VCaP (cell line): ENCODE measurements at regions not wholly inside any gene's neighbourhood (a gene's known extent, or its start where the extent isn't known, plus 50 kb on each side); places are given as distances from the start of the nearest gene placed in this dataset.
A peak's percentile ranks its signal among the peaks of the same experiment; 100 is the strongest.

Source experiments
- H3K27ac ChIP-seq: fragments of 450-650 bp; 2 replicates; pipeline ENCODE4 v1.5.1; 2017
- CTCF ChIP-seq: fragments of 450-650 bp; conservative IDR thresholded peaks from 2 replicates; pipeline ENCODE4 v1.5.1; 2017; ENCODE audit warnings: mild to moderate bottlenecking, moderate library complexity

GRCh38 chr5:2373631-2374030, 377.8 kb downstream of the IRX2 start:
- TF ChIP-seq CTCF = no peak
- H3K27ac ChIP-seq = no peak overlapping the region

- TF ChIP-seq CTCF = no peak
- H3K27ac ChIP-seq = no peak overlapping the region
Observed at GRCh38 chr5:2371419-2371710, 380.1 kb downstream of the IRX2 start.

GRCh38 chr5:2370626-2371418, 380.7 kb downstream of the IRX2 start:
- TF ChIP-seq CTCF = no peak
- H3K27ac ChIP-seq = no peak overlapping the region; the same call in 1 of the 2 replicates

- peak overlapping the region; percentile 35; the same call in 1 of the 2 replicates for H3K27ac ChIP-seq
- no peak for TF ChIP-seq CTCF
Observed at GRCh38 chr5:2369178-2369577, 382.3 kb downstream of the IRX2 start.

GRCh38 chr5:2366816-2367215, 384.7 kb downstream of the IRX2 start:
- TF ChIP-seq CTCF = no peak
- H3K27ac ChIP-seq = no peak overlapping the region

GRCh38 chr5:2357309-2357708, 394.2 kb downstream of the IRX2 start:
- no peak for TF ChIP-seq CTCF
- H3K27ac ChIP-seq = 0 out of 2 replicates have a peak overlapping the region, but pooled peaks have one; percentile 11

- H3K27ac ChIP-seq = no peak overlapping the region
- TF ChIP-seq CTCF = no peak
Observed at GRCh38 chr5:2355859-2356258, 395.6 kb downstream of the IRX2 start.
